NCI-H2171 treated with DMSO at 0.1 percent for 48 hours (cell line): ENCODE measurements at regions not wholly inside any gene's neighbourhood (a gene's known extent, or its start where the extent isn't known, plus 50 kb on each side); places are given as distances from the start of the nearest gene placed in this dataset.
"Not testable (repeated sequence)": the region's sequence is repeated elsewhere in the genome, so short reads cannot be mapped to it uniquely, and the experiment has no call there.

Source experiments
- DNase-seq: peaks from one replicate; lab custom pipeline; 2025; lab: John Stamatoyannopoulos, UW

GRCh38 chr6:19692506-19693298 lies 144.5 kb upstream of the ID4 start:
- DNase-seq = no peak

- no peak for DNase-seq
These were observed 142.5 kb upstream of the ID4 start for GRCh38 chr6:19694697-19695096.

DNA sequence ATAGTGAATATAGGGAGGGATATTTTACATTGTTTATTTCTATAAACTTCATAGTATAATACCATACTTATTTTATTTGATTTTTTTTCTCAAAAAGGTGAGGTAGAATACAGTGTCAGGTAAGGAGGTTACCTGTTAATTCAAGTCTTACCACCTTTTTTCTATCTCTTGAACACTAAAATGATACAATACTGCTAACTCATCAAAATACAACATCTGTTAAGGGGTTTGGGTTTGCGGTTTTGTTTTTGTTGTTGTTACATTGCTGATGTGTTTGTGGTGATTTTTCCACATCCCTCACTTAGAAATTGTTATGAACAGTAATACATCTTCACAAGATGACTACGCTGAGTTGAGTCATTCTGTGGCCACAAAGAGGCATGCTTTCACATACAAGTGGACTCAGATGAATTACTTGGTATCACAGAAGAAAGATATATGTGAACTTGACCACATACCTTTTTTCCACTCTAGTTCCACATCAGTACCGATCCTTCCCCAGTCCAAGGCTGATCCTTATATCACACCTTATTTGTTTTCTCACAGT lies 139.4 kb upstream of the ID4 start:
- DNase-seq = no peak

GRCh38 chr6:19699932-19700331 lies 137.2 kb upstream of the ID4 start:
- no peak for DNase-seq

DNA sequence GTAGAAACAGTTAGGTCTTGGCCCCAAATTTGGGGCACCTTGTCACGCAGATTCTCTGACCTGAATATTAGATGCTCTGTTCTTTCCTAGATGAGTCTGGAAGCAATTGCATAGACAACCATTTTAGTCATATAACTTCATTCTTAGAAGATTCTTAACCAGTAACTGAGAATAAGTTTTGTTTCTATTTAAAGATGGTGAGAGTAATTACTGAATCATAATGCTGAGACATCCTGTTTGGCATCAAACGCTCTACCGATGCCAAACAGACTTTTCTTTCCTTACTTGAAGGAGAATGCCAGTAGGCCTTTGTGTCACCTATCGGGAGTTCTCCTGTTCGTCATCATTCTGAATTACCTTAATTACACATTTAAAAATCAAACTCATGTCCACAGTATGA lies 131.6 kb upstream of the ID4 start:
- DNase-seq = no peak

- no peak for DNase-seq
These were observed 125.0 kb upstream of the ID4 start for GRCh38 chr6:19712012-19712688.

- DNase-seq = no peak
These were observed 124.2 kb upstream of the ID4 start for GRCh38 chr6:19712998-19713397.

GRCh38 chr6:19713411-19713810 lies 123.8 kb upstream of the ID4 start:
- DNase-seq = no peak

- no peak for DNase-seq
These were observed 123.2 kb upstream of the ID4 start for GRCh38 chr6:19713984-19714383.

DNA sequence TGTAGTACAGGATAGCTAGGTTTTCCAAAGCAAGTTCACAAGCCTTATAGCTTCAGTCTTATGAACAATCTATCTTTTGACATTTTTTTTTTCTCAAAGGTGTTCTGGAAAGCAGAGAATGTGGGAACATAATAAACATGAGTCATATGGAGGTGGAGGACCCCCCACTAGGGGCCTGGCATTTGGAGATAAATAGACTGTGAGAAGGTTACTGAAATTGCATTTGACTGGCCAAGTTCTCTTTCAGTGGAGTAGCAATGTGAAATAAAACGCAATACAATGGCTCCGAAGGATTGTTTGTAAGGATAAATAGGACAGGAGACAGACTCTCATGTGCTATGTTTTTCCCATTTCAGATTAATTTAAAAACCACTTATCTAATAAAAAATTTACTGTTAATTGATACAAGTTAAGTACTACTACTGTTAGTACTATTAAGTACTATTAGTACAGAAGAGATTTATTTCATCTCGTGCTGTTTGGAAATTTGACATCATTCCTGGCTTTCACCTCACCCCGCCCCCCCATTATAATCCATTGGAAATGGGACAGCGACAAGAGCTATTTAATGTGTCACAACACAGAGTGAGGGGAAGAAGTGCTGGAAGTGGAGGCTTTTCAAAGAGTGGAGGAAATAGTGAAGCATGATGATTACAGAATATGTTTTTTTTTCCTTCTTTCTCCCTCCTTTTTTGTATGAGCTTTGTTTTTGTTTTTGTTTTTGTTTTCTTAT lies 122.6 kb upstream of the ID4 start:
- no peak for DNase-seq

DNA sequence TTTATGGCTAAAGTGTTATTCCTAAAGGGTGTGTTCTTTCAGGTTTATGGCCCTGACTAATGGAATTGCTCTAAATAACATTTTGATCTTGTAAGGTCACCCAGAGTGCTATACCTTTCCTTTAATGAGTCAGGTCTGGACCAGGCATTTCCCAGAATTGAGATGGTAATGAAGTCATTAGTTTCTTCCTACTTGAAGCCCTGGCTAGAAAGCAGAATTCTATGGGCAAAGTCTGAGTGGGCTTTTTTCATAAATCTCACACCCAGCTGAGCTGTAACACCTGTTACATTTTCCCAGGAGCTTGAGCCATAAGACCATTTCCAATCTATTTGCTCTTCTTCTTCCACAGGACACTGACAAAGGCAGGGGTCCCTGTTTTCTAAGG lies 122.0 kb upstream of the ID4 start:
- DNase-seq = peak; percentile 46

DNA sequence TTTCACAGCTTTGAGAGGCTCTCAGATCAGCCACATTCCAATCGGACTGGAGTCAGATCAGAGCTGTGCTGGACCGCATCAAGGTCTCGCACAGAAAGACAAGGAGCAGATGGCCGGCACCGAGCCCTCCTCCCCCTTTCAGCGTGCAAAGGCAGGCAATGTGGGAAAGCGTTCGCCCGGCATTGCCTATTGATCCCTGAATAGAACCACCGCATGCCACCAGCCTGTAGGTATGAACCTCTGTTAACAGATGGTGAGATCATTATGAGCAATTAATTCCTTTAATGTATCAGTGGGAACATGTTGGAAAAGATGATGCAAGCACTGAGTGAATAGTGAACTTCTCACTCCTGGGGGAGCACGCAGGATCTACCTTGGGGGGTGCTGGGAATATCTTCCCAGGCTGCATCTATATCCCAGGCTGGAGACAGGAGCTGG lies 117.5 kb upstream of the ID4 start:
- peak; percentile 93 for DNase-seq

- no peak for DNase-seq
These were observed 115.3 kb upstream of the ID4 start for GRCh38 chr6:19721766-19722377.

DNA sequence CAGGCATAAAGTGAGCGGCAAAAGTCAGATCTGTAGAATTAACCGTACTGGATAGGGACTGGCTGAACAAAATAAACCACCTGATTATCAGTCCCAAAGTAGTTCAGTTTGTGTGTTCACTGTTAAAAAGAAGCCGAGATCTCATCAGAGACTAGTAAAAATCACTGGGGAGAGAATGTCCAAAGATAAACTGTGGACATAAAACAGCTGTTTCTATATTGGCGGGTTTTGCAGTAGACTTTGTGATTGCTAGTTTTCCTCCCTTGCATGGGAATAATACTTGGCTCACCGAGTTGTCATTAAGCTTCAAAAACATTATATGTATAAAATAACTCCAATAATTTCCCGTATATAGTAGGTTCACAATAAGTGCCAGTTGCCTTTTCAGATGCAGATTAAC lies 114.2 kb upstream of the ID4 start:
- no peak for DNase-seq

DNA sequence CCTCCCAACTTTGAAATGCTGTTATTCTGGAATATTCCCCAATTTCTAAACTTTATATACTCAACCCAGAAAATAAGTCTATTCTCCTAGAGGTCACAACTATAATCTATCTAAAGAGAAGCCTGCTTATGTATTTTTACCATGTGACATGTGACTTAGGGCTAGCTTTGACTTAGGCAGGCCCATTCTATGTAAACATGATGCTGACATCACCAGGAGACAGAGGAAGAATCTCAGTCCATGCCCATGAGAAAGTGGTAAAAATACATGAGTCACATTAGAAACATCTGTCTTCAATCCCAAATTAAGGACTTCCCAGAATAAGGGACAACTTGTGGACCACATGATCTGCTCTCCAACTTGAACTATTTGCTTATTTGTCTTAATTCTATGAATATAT lies 113.6 kb upstream of the ID4 start:
- no peak for DNase-seq

- DNase-seq = not testable (repeated sequence)
These were observed 111.7 kb upstream of the ID4 start for GRCh38 chr6:19725436-19725835.

DNA sequence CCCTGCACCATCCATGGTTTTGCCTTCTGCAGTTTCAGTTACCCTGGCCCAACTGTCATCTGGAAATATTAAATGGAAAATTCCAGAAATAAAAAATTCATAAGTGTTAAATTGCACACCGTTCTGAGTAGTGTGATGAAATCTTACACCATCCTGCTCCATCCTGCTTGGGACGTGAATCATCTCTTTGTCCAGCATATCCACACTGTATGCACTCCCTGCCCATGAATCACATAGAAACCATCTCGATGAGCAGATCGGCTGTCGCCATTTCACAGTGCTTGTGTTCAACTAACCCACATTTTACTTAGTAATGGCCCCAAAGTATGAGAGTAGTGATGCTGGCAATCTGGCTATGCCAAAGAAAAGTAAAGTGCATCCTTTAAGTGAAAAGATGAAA lies 105.9 kb upstream of the ID4 start:
- no peak for DNase-seq

DNA sequence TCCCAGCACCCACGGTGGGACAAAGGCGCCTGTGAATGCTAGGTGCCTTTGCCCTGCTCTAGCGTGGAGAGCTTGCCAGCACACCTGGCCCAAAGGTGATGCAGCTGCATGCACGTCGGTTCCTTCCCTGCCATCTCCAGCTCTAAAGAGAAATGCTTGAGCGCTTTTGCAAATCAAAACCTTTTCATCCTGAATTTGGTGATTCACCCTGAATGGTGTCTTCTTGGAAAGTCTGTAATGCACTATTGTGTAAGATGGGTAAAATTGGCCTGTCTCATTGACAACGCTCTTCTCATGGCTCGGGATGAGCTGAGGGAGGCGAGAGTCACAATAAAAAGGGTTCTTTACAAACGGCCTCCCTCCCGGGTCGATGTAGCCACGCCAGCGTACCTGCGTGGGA lies 103.1 kb upstream of the ID4 start:
- no peak for DNase-seq

- DNase-seq = no peak
These were observed 102.7 kb upstream of the ID4 start for GRCh38 chr6:19734519-19734918.

DNA sequence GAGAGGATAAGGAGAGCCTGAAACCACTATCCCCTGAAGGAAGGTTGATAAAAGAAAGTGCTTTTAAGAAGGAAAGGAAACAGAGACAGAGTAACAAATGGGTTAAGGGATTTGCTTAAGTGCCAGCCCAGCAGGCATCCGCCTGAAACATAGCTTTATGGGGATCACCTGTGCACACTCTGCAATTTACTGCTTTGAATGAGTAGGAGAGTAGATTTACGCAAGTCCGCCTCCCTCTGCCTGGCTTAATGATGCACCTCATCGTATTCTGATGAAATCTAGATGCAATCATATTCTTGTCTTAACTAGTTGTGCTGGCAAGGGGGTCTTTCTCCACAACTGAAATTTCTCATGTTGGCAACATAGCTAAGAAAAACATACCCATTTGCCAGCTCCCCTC lies 101.1 kb upstream of the ID4 start:
- no peak for DNase-seq

DNA sequence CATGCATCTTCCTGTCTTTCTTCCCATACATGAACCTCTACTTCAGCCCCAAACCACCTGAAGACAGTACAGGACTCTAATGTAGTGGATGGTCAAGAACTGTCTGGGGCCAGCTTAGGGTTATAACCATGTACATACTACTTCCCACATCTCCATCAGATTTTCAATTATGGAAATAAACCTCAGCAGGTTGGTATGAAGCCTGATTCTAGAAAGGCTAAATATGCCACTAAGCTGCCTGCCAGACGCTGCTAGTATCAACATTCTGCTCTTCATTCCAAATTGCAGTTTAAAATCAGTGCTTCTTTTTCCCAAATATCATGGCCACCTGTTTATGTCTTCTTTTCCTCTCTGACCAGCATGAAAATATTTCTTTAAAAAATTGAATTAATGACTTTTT lies 99.2 kb upstream of the ID4 start:
- no peak for DNase-seq

GRCh38 chr6:19749722-19750121 lies 87.4 kb upstream of the ID4 start:
- DNase-seq = no peak
